GM19468 (cell line): ENCODE measurements at regions not wholly inside any gene's neighbourhood (a gene's known extent, or its start where the extent isn't known, plus 50 kb on each side); places are given as distances from the start of the nearest gene placed in this dataset.

Source experiments
- ATAC-seq: cut with Tn5 transposase; IDR thresholded peaks from one replicate; pipeline ENCODE4 v1.9.1; 2021; ENCODE audit warnings: mild to moderate bottlenecking, moderate library complexity, moderate number of reproducible peaks; ENCODE audit not compliant: unreplicated experiment; ENCODE audit errors: extremely low read depth

GRCh38 chr7:41835976-41836530 is 133.2 kb upstream of the INHBA start:
- ATAC-seq, result no peak

GRCh38 chr7:41834805-41835694 is 132.2 kb upstream of the INHBA start:
- no peak for ATAC-seq

GRCh38 chr7:41832941-41833340 is 130.1 kb upstream of the INHBA start:
- no peak for ATAC-seq

- no peak for ATAC-seq
Observed at GRCh38 chr7:41830271-41830670, 127.4 kb upstream of the INHBA start.

- no peak for ATAC-seq
Observed at GRCh38 chr7:41828911-41829310, 126.0 kb upstream of the INHBA start.

- ATAC-seq, result no peak
Observed at GRCh38 chr7:41826641-41827040, 123.8 kb upstream of the INHBA start.

GRCh38 chr7:41825927-41826480 is 123.1 kb upstream of the INHBA start:
- ATAC-seq, result no peak

- ATAC-seq, result no peak
Observed at GRCh38 chr7:41824284-41824683, 121.4 kb upstream of the INHBA start.

- no peak for ATAC-seq
Observed at GRCh38 chr7:41822259-41822817, 119.4 kb upstream of the INHBA start.

GRCh38 chr7:41821521-41822213 is 118.8 kb upstream of the INHBA start:
- ATAC-seq, result no peak

- no peak for ATAC-seq
Observed at GRCh38 chr7:41820111-41820671, 117.3 kb upstream of the INHBA start.

GRCh38 chr7:41819645-41820044 is 116.8 kb upstream of the INHBA start:
- no peak for ATAC-seq

GRCh38 chr7:41818765-41819398 is 116.0 kb upstream of the INHBA start:
- no peak for ATAC-seq

GRCh38 chr7:41817386-41817785 is 114.5 kb upstream of the INHBA start:
- ATAC-seq, result no peak

GRCh38 chr7:41816111-41816510 is 113.2 kb upstream of the INHBA start:
- peak; percentile 19 for ATAC-seq

GRCh38 chr7:41814888-41815287 is 112.0 kb upstream of the INHBA start:
- no peak for ATAC-seq

- no peak for ATAC-seq
Observed at GRCh38 chr7:41813286-41813685, 110.4 kb upstream of the INHBA start.

GRCh38 chr7:41811941-41812340 is 109.1 kb upstream of the INHBA start:
- ATAC-seq, result no peak

GRCh38 chr7:41809940-41810576 is 107.2 kb upstream of the INHBA start:
- ATAC-seq, result peak; percentile 49
